ENCODE measurements at regions not wholly inside any gene's neighbourhood (a gene's known extent, or its start where the extent isn't known, plus 50 kb on each side); places are given as distances from the start of the nearest gene placed in this dataset.
"Not testable (repeated sequence)": the region's sequence is repeated elsewhere in the genome, so short reads cannot be mapped to it uniquely, and the experiment has no call there.

DNA sequence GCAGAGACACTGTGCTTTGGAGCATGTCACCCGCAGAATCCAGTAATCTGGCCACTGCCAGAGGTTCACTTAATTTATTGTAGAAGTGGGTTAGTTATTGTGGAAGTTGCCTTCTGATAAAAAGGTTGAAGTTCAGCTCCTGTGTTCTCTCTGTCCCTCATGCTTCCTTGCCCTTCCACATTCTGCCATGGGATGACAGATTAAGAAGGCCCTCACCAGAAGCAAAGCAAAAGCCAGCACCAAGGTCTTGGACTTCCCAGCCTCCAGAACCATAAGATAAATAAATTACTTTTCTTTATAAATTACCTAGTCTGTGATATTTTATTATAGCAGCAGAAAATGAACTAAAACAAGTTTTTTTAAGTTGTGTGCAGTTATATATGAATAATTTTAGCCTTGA lies 145.0 kb upstream of the SH3BP4 start:
- H3K36me3 Mint-ChIP-seq (ENCODE audit: low read depth) = no peaks in the 10 kb centered on the region
- H3K27me3 Mint-ChIP-seq = no peaks in the 10 kb centered on the region
- H3K27ac Mint-ChIP-seq = no peak overlapping the region
- no peak overlapping the region for H3K4me3 Mint-ChIP-seq
- no peaks in the 10 kb centered on the region for H3K4me1 Mint-ChIP-seq (ENCODE audit: low read depth)
- H3K9me3 Mint-ChIP-seq = no peaks in the 10 kb centered on the region

DNA sequence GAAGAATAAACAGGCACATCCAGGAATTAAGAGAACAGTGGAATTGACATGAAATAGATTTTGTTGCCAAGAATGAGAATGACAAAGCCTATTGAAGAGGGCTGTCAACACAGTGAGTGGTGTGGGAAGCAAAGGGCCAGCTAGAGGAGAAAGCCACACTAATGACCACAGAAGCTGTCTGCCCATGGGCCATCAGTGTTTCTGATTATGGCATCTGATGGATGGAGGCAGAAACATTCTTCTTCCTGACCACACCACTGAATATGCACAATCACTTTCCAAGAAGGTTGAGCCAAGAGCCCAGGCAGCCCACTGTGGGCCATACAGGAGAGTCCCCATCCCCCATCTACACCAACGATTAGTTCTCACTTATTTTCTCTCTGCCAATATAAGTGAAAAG lies 146.0 kb upstream of the SH3BP4 start:
- no peaks in the 10 kb centered on the region for H3K9me3 Mint-ChIP-seq
- no peaks in the 10 kb centered on the region for H3K27me3 Mint-ChIP-seq
- no peaks in the 10 kb centered on the region for H3K4me1 Mint-ChIP-seq (ENCODE audit: low read depth)
- H3K4me3 Mint-ChIP-seq = no peak overlapping the region
- no peak overlapping the region for H3K27ac Mint-ChIP-seq
- H3K36me3 Mint-ChIP-seq (ENCODE audit: low read depth) = no peaks in the 10 kb centered on the region

DNA sequence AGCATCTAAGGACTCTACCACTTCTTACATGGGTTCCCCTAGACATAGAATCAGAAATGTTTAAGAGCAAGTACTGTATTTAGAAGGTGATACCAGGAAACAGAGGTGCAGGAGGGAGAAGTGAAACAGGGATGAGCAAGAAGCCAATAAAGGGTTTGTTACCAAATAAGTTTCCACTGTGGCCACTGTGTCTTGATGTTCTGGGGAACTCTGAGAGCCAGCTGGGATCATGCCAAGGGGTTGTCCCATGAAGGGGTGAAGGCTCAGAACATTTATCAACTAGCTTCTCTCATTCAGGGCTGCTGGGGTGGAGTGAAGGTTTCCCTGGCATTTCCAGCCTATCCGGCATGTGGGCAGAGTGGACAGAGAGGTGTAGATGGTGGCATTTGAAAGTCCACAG lies 147.1 kb upstream of the SH3BP4 start:
- H3K4me1 Mint-ChIP-seq (ENCODE audit: low read depth) = no peaks in the 10 kb centered on the region
- no peaks in the 10 kb centered on the region for H3K9me3 Mint-ChIP-seq
- H3K36me3 Mint-ChIP-seq (ENCODE audit: low read depth) = no peaks in the 10 kb centered on the region
- no peak overlapping the region for H3K4me3 Mint-ChIP-seq
- no peak overlapping the region for H3K27ac Mint-ChIP-seq
- H3K27me3 Mint-ChIP-seq = no peaks in the 10 kb centered on the region

DNA sequence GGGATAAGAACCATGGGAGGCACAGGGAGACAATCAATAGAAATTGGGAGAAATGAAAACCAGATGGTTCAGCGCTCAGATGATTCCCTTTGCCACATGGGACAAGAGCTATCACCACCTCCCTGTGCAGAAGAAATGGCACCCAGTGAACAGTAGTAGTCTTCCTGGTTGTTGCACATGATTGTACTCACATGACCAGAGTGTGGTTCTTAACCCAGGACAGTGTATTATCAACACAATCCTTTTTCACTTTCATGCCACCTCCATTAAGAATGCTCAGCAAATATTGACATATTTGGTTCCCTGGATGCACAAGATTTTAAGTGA lies 149.0 kb upstream of the SH3BP4 start:
- no peaks in the 10 kb centered on the region for H3K9me3 Mint-ChIP-seq
- no peak overlapping the region for H3K27ac Mint-ChIP-seq
- H3K4me3 Mint-ChIP-seq = no peak overlapping the region
- H3K27me3 Mint-ChIP-seq = peaks cover 5% of the 10 kb centered on the region
- H3K4me1 Mint-ChIP-seq (ENCODE audit: low read depth) = no peaks in the 10 kb centered on the region
- H3K36me3 Mint-ChIP-seq (ENCODE audit: low read depth) = no peaks in the 10 kb centered on the region

DNA sequence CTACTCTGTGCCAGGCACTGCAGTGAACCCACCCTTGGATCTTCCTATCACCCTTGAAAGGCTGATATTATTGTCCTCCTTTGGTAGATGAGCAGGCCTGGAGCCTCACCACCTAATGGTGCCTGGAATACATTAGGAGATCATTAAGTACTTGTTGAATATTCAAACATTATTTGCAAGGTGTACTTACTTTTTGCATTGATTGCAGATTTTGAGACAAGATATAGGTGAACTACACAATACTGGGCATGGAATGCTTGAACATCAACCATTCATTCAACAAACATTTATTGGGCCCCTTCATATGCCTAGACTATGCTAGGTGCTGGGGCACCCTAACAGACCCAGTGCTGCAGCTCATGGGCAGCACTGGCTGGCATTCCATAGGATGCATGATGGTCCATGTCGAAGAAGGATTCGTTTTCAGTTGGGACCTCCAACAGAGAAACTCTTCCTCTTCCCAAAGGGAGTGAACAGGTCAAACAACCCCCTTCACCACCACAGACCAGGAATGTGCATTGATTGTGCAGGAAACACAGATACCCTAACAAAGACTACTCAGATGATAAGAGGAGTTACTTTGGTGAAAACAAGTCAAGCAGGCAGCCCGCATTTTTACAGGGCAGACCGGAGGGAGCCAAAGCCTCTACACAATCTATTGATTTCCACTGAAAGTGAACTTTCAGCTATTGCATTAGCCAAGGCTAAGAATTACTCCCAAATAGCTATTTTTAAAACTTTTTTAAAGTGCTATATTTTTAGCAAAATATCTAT lies 149.6 kb upstream of the SH3BP4 start:
- no peak overlapping the region for H3K27ac Mint-ChIP-seq

DNA sequence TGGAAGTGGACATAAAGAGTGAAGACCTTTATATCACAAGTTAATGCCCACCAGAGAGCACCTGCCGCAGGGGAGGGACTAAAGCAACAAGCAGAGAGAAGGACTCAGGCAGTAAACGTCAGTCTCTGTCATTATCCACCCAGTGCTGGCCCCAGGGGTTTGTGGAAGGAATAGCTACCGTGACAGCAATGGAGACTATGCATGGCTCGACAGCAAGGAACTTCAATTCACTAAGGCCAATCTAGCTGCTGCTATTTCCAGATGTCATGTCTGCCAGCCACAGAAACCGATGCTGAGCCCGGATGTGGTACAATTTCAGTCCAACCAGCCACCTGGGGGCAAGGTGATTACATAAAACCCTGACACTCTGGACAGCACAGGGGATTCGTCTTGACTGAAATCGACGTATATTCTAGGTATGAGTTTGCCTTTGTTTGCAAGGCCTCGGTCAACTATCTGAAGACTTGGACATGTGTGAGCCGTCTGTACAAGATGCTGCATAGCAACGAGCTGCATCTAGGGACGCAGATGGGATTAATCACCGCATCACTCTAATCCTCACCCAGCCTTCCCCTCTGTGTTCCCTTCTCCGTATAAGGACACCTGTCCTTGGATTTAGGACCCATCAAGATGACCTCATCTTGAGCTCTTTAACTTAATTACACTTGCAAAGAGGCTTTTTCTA lies 154.1 kb upstream of the SH3BP4 start:
- H3K36me3 Mint-ChIP-seq (ENCODE audit: low read depth) = no peaks in the 10 kb centered on the region
- H3K4me3 Mint-ChIP-seq = no peak overlapping the region
- no peak overlapping the region for H3K27ac Mint-ChIP-seq
- no peaks in the 10 kb centered on the region for H3K4me1 Mint-ChIP-seq (ENCODE audit: low read depth)
- H3K9me3 Mint-ChIP-seq = no peaks in the 10 kb centered on the region
- peaks cover 8% of the 10 kb centered on the region for H3K27me3 Mint-ChIP-seq

More for the DNA sequence above, 149.6 kb upstream of the SH3BP4 start:
- no peaks in the 10 kb centered on the region for H3K4me1 Mint-ChIP-seq (ENCODE audit: low read depth)
- H3K36me3 Mint-ChIP-seq (ENCODE audit: low read depth) = no peaks in the 10 kb centered on the region
- no peak overlapping the region for H3K4me3 Mint-ChIP-seq
- peaks cover 7% of the 10 kb centered on the region for H3K27me3 Mint-ChIP-seq
- H3K9me3 Mint-ChIP-seq = no peaks in the 10 kb centered on the region

DNA sequence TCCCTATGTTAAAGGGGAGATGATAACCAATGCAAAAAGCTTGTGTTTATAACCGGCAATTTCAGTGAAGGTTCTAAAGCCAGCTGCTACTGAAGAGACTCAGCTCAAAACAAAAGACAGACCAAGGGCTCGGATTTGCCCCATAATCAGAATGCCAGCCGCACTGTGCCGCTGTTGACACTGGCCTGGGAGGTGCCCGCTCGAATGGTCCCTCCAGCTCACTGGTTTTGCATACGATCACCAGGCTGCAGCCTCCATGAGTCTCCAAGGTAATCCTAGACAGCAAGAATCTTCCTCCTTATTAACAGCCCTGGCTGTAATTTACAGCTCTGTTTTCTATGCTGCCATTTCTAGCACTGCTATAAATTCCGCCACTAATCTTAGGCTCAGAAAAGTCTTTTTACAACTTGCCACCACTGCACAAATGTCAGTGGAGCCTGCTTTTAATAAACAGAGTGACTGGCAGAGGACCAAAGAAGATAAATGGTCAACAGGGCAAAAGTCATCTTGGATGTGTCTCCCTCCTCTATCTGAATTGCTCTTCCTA lies 155.7 kb upstream of the SH3BP4 start:
- Mint-ChIP-seq H3K9me3 (no peaks in the 10 kb centered on the region), H3K36me3 (ENCODE audit: low read depth) (no peaks in the 10 kb centered on the region), H3K4me1 (ENCODE audit: low read depth) (no peaks in the 10 kb centered on the region), H3K27ac (no peak overlapping the region), H3K27me3 (peaks cover 8% of the 10 kb centered on the region), H3K4me3 (no peak overlapping the region)

DNA sequence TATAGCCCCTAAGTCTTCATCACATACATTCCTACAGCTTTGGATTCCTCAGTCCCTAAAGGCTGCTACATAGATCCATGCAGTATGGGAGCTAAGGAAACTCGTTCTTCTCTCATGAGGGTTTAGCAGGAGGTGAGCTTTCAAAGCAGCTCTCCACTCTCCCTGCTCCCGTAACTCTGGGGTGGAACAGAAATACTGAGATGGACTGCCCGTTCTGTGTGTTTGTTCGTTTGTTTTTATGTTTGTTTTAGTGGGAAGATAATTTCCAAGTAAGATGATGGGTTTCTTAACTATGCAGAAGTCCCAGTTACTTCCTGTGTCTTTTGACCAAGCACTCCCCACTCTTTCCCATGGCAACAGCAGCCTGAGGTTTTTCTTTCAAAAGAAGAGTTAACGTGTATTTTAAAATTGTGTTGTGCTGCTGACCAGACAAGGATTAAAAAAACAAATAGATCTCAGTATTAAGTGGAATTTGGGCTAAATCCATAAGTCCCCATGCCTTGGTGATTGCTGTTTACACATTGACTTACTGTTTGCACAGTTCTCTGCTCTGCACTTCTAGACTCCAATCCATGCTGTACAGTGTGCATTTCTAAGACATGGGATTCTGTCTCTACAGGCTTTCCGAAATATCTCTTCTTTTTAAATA lies 156.4 kb upstream of the SH3BP4 start:
- Mint-ChIP-seq H3K36me3 (ENCODE audit: low read depth) (no peaks in the 10 kb centered on the region), H3K27me3 (peaks cover 8% of the 10 kb centered on the region), H3K4me1 (ENCODE audit: low read depth) (no peaks in the 10 kb centered on the region)

DNA sequence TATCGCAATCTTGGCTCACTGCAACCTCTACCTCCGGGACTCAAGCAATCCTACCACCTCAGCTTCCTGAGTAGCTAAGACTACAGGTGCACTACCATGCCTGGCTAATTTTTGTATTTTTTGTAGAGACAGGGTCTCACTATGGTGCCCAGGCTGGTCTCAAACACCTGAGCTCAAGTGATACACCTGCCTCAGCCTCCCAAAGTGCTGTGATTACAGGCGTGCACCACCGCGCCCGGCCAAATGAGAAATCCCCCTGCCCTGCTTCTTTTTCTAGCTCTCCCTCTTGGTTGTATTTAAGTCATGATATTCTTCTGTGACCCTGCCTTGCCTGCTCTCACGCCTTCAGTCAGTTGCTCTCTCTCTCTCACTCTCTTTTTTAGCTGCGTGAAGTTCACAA lies 157.0 kb upstream of the SH3BP4 start:
- no peaks in the 10 kb centered on the region for H3K36me3 Mint-ChIP-seq (ENCODE audit: low read depth)

More for the DNA sequence above, 156.4 kb upstream of the SH3BP4 start:
- H3K9me3 Mint-ChIP-seq = no peaks in the 10 kb centered on the region
- no peak overlapping the region for H3K4me3 Mint-ChIP-seq
- no peak overlapping the region for H3K27ac Mint-ChIP-seq

DNA sequence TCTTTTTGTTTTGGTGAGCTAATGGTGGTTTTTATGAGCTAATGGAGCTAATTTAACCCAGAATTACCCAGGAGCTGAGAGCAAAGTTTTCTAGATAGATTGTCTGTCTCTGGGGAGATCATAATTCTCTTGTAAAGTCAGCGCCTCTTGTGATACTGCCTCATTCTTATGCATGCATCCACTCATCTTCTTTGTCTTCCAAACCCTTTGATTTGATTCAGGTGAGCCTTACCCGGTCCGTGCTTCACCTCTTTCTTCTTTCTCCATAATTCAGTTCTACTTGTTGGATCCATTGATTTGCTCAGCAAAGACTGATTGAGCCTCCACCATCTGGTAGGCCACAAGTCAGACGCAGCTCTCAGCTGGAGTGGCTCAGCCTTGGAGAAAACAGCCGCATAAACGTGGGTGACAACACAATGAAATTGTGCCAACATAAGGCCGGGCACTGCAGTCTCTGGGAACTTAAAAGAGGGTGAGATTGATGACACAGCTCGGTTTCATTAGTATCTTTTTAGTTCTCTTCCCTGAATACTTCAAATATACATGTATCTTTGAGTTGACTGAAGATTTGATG lies 158.5 kb upstream of the SH3BP4 start:
- Mint-ChIP-seq H3K4me1 (ENCODE audit: low read depth) (no peaks in the 10 kb centered on the region), H3K27me3 (peaks cover 10% of the 10 kb centered on the region), H3K9me3 (no peaks in the 10 kb centered on the region), H3K27ac (no peak overlapping the region), H3K4me3 (no peak overlapping the region), H3K36me3 (ENCODE audit: low read depth) (no peaks in the 10 kb centered on the region)

More for the DNA sequence above, 157.0 kb upstream of the SH3BP4 start:
- H3K4me1 Mint-ChIP-seq (ENCODE audit: low read depth) = no peaks in the 10 kb centered on the region
- H3K9me3 Mint-ChIP-seq = no peaks in the 10 kb centered on the region
- H3K27ac Mint-ChIP-seq = no peak overlapping the region
- H3K4me3 Mint-ChIP-seq = no peak overlapping the region
- peaks cover 8% of the 10 kb centered on the region for H3K27me3 Mint-ChIP-seq

DNA sequence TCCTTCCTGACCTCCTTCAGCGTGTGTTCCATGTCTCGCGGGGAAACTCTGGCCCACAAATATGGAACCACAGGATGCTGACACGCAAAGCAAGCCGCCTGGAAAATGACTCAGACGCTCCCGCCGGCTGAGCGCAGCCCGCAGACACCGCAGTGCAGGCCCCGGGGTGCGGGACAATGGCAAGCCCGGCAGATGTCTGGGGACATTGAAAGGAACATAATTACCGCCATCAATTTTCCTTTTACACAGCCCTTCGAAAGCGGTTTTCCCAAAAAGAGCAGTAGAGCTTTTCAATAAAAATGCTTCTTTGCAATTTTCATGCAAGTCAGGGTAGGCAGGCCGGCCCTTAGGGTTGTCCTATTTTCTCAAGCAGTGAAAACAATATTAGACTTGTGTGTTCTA lies 159.2 kb upstream of the SH3BP4 start:
- Mint-ChIP-seq H3K4me1 (ENCODE audit: low read depth) (no peaks in the 10 kb centered on the region), H3K36me3 (ENCODE audit: low read depth) (no peaks in the 10 kb centered on the region), H3K4me3 (no peak overlapping the region), H3K9me3 (no peaks in the 10 kb centered on the region), H3K27me3 (peaks cover 10% of the 10 kb centered on the region), H3K27ac (no peak overlapping the region)

DNA sequence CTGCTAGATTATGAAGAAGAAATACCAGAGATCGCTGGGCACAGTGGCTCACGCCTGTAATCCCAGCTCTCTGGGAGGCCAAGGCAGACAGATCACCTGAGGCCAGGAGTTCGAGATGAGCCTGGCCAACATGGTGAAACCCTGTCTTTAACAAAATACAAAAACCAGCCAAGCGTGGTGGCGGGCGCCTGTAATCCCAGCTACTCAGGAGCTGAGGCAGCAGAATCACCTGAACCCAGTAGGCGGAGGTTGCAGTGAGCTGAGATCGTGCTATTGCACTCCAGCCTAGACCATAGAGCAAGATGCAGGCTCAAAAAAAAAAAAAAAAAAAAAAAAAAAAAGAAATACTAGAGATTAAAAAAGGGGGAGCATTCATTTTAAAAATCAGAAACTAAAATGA lies 159.7 kb upstream of the SH3BP4 start:
- not testable (repeated sequence) for H3K27me3 Mint-ChIP-seq; H3K4me3 Mint-ChIP-seq; H3K27ac Mint-ChIP-seq; H3K9me3 Mint-ChIP-seq; H3K36me3 Mint-ChIP-seq (ENCODE audit: low read depth); H3K4me1 Mint-ChIP-seq (ENCODE audit: low read depth)

DNA sequence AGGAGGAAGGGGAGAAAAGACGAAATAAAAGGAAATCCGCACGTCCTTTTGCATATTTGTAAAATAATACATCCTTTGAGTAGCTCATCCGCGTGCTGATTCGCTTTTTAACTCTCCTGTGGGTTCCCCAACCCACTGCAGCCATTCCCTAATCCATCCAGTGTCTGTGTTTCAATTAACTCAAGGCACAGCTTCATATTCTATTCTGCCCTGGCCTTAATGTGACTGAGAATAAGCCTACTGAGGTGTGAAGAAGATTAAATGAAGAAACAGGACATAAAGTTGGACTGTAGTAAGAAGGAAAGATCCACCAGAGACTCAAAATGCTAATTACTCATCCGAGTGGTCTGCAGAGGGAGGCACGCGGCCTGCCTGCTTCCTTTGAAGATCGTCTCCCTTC lies 161.4 kb upstream of the SH3BP4 start:
- Mint-ChIP-seq H3K9me3 (no peaks in the 10 kb centered on the region), H3K27ac (no peak overlapping the region), H3K36me3 (ENCODE audit: low read depth) (no peaks in the 10 kb centered on the region), H3K4me1 (ENCODE audit: low read depth) (no peaks in the 10 kb centered on the region), H3K4me3 (no peak overlapping the region), H3K27me3 (peaks cover 15% of the 10 kb centered on the region)

DNA sequence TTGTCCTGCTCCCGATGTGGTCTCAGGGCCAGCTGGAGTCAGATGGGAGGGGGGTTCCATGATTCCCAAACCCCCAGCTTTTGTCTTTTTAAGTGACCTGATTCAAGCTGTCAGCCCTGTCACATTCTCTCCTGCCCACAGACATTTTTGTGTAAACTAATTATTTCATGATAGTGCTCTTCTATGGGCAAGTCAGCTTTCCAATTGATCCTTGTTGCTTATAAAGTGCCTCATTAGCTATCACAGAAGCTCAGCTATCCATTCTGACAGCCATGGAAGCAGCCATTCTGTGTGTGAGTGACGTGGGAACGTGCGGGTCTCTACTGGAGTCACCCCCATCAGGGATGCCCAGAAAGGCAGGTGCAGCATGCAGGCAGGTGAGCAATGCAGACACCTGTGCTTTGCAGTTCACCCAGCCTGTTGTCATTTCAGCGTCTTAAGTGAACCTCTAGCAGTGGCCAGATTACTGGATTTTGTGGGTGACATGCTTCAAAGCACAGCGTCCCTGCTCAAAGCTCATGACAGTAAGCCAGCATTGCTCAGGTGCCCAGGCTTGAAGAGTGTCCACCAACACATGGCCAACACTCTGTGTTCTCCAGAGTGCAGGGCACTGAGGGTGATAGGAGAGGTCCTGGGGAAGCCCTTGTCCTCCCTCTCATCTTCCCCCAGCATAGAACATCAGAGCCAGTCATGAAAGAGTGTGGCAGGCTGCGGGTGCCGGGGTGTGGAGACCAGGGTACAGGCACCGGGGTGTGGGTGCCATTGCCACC lies 162.1 kb upstream of the SH3BP4 start:
- H3K4me3 Mint-ChIP-seq = no peak overlapping the region
- no peak overlapping the region for H3K27ac Mint-ChIP-seq
- H3K36me3 Mint-ChIP-seq (ENCODE audit: low read depth) = no peaks in the 10 kb centered on the region
- peaks cover 15% of the 10 kb centered on the region for H3K27me3 Mint-ChIP-seq
- no peaks in the 10 kb centered on the region for H3K9me3 Mint-ChIP-seq
- no peaks in the 10 kb centered on the region for H3K4me1 Mint-ChIP-seq (ENCODE audit: low read depth)

Data from stimulated activated naive CD8-positive, alpha-beta T cell treated with anti-CD3 and anti-CD28 coated beads, Interleukin-15, Interleukin-2, amounts not matched to agents 100 ng/mL and 50 ng/mL, for 24 hours (primary cell).